ENCODE measurements at regions not wholly inside any gene's neighbourhood (a gene's known extent, or its start where the extent isn't known, plus 50 kb on each side); places are given as distances from the start of the nearest gene placed in this dataset.
"Not testable (repeated sequence)": the region's sequence is repeated elsewhere in the genome, so short reads cannot be mapped to it uniquely, and the experiment has no call there.

DNA sequence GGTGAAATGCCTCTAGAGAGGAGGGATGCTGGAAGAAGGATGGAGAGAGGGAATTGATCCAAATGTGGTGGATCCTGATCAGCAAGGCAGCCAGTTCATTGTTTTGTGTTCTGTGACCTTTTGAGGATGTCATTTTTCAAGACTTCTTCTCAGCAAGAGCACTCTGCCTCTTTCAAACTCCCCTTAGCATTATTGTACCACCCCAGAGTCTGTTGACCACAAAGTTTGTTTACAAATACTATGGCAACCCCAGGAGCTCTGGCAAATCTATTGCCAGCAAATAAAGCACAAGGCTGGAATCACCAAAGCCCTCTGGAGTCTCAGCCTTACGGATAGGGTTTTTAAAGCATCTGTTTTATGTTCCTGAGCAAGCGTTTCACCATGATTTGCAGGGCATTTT, 76.2 kb upstream of the SLC1A3 start:
- no peak overlapping the region for H3K4me3 Mint-ChIP-seq
- H3K9me3 Mint-ChIP-seq: no peaks in the 10 kb centered on the region
- ATAC-seq (replicated peaks; ENCODE audit: extremely low read depth, poor library complexity, severe bottlenecking) (no peak), DNase-seq (ENCODE audit: low spot score in 2 of 2) (no peak)
- H3K4me1 Mint-ChIP-seq: no peaks in the 10 kb centered on the region
- H3K36me3 Mint-ChIP-seq (ENCODE audit: insufficient read depth): no peaks in the 10 kb centered on the region
- H3K27me3 Mint-ChIP-seq: peaks cover 53% of the 10 kb centered on the region
- H3K27ac Mint-ChIP-seq (ENCODE audit: low read depth): no peak overlapping the region

- Mint-ChIP-seq H3K27me3 (peaks cover 53% of the 10 kb centered on the region), H3K27ac (ENCODE audit: low read depth) (no peak overlapping the region), H3K4me1 (no peaks in the 10 kb centered on the region)
These were observed 75.0 kb upstream of the SLC1A3 start for GRCh38 chr5:36531401-36531800.

DNA sequence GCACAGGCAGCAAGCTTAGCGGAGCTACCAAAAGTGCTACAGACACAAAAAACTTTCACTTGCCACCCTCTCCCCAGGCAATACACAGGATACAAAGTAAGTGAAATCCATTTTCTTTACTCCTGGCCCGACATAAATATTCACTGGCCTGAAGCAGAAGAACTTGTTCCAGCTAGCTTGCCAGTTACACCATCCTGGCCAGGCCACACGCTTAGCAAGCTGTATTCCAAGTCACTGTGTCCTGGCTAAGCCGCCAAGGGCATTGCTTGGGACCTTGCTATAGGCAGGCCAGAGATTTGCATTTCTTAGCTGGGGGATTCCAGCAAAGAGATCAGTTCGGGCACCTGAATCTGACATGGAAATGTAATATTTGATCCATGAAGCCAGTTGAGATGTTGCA, 71.0 kb upstream of the SLC1A3 start:
- Mint-ChIP-seq H3K27me3 (peaks cover 33% of the 10 kb centered on the region), H3K27ac (ENCODE audit: low read depth) (no peak overlapping the region), H3K4me3 (no peak overlapping the region), H3K9me3 (no peaks in the 10 kb centered on the region), H3K36me3 (ENCODE audit: insufficient read depth) (no peaks in the 10 kb centered on the region), H3K4me1 (no peaks in the 10 kb centered on the region)
- ATAC-seq (replicated peaks; ENCODE audit: extremely low read depth, poor library complexity, severe bottlenecking) (no peak), DNase-seq (ENCODE audit: low spot score in 2 of 2) (no peak)

More at GRCh38 chr5:36531401-36531800, 75.0 kb upstream of the SLC1A3 start:
- DNase-seq (ENCODE audit: low spot score in 2 of 2): no peak
- Mint-ChIP-seq H3K9me3 (no peaks in the 10 kb centered on the region), H3K36me3 (ENCODE audit: insufficient read depth) (no peaks in the 10 kb centered on the region), H3K4me3 (no peak overlapping the region)
- no peak for ATAC-seq (replicated peaks; ENCODE audit: extremely low read depth, poor library complexity, severe bottlenecking)

GRCh38 chr5:36535859-36536615, 70.4 kb upstream of the SLC1A3 start:
- H3K4me1 Mint-ChIP-seq: no peaks in the 10 kb centered on the region
- no peaks in the 10 kb centered on the region for H3K9me3 Mint-ChIP-seq
- no peak for DNase-seq (ENCODE audit: low spot score in 2 of 2)
- H3K36me3 Mint-ChIP-seq (ENCODE audit: insufficient read depth): no peaks in the 10 kb centered on the region
- ATAC-seq (replicated peaks; ENCODE audit: extremely low read depth, poor library complexity, severe bottlenecking): no peak
- H3K4me3 Mint-ChIP-seq: no peak overlapping the region
- H3K27ac Mint-ChIP-seq (ENCODE audit: low read depth): no peak overlapping the region
- peaks cover 27% of the 10 kb centered on the region for H3K27me3 Mint-ChIP-seq

GRCh38 chr5:36536616-36537005, 69.8 kb upstream of the SLC1A3 start:
- peaks cover 21% of the 10 kb centered on the region for H3K27me3 Mint-ChIP-seq
- H3K27ac Mint-ChIP-seq (ENCODE audit: low read depth): no peak overlapping the region
- no peak for ATAC-seq (replicated peaks; ENCODE audit: extremely low read depth, poor library complexity, severe bottlenecking)
- H3K9me3 Mint-ChIP-seq: no peaks in the 10 kb centered on the region
- no peak for DNase-seq (ENCODE audit: low spot score in 2 of 2)
- H3K4me3 Mint-ChIP-seq: no peak overlapping the region
- H3K4me1 Mint-ChIP-seq: no peaks in the 10 kb centered on the region
- H3K36me3 Mint-ChIP-seq (ENCODE audit: insufficient read depth): no peaks in the 10 kb centered on the region

DNA sequence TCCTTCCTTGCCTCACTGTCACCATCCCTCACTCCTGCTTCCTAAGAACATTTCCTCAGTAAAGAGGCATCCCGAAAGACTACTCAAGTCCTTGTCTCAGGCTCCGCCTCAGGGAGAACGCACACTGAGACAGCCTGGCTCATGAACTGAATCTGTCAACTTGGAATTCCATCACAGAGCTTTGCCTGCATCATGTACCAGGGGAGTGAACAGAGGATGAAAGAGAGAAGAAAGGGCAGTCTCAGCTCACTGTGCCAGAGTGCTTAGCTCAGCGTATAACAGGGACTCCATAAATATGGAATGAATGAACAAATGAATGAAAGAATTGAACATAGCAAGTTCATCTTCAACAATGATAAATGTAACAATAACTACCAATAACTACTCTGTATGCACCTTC, 68.7 kb upstream of the SLC1A3 start:
- H3K27ac Mint-ChIP-seq (ENCODE audit: low read depth): no peak overlapping the region
- no peak for DNase-seq (ENCODE audit: low spot score in 2 of 2)
- no peaks in the 10 kb centered on the region for H3K4me1 Mint-ChIP-seq
- H3K36me3 Mint-ChIP-seq (ENCODE audit: insufficient read depth): no peaks in the 10 kb centered on the region
- no peak for ATAC-seq (replicated peaks; ENCODE audit: extremely low read depth, poor library complexity, severe bottlenecking)
- peaks cover 10% of the 10 kb centered on the region for H3K27me3 Mint-ChIP-seq
- no peak overlapping the region for H3K4me3 Mint-ChIP-seq
- H3K9me3 Mint-ChIP-seq: no peaks in the 10 kb centered on the region

DNA sequence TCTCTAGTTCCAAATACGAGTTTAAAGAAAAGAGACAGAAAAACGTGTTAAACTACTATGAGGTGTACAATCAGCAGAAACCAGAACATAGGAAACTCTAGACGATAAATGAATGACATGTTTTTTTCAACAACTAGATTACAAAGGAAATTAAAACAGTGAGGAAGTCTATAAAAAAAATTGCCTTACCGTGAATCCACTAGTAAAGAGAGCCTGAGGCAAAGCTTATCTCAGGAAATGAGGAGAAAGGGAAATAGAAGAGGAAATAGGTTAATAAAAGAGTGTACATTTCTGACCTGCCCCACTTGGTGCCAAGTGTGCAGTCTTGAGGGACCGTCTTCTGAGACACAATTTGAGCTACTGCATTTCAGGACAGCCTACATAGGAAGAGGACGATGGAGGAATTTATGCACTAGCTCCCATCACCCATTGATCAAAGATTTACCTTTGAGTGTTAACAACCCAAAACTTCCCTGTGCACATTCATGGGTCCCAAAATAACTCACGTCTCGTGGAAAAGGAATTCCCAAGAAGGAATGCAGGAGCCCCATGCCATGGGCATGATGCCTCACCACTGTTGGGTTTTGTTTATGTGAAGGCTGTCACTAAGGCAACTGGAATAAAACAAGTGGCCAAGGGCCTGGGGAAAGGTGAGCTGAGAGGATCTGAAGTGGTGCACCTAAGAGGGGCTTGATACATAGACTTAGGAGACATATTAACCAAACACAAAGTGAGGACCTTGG, 53.6 kb upstream of the SLC1A3 start:
- no peaks in the 10 kb centered on the region for H3K4me1 Mint-ChIP-seq
- H3K36me3 Mint-ChIP-seq (ENCODE audit: insufficient read depth): peaks cover 2% of the 10 kb centered on the region
- no peak overlapping the region for H3K27ac Mint-ChIP-seq (ENCODE audit: low read depth)
- H3K27me3 Mint-ChIP-seq: no peaks in the 10 kb centered on the region
- no peaks in the 10 kb centered on the region for H3K9me3 Mint-ChIP-seq
- ATAC-seq (replicated peaks; ENCODE audit: extremely low read depth, poor library complexity, severe bottlenecking) (no peak), DNase-seq (ENCODE audit: low spot score in 2 of 2) (no peak)
- H3K4me3 Mint-ChIP-seq: no peak overlapping the region

DNA sequence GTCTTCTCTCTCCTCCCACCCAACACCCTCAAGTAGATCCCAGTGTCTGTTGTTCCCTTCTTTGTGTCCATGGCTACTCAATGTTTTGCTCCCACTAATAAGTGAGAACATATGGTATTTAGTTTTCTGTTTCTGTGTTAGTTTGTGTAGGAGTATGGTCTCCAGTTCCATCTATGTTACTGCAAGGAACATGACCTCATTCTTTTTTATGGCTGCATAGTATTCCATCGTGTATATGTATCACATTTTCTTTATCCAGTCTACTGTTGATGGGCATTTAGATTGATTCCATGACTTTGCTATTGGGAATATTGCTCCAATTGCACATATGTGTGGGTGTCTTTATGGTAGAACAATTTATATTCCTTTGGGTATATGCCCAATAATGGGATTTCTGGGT, 51.4 kb upstream of the SLC1A3 start:
- H3K4me3 Mint-ChIP-seq; DNase-seq (ENCODE audit: low spot score in 2 of 2); H3K36me3 Mint-ChIP-seq (ENCODE audit: insufficient read depth); H3K9me3 Mint-ChIP-seq; H3K27me3 Mint-ChIP-seq; H3K4me1 Mint-ChIP-seq; ATAC-seq (replicated peaks; ENCODE audit: extremely low read depth, poor library complexity, severe bottlenecking); H3K27ac Mint-ChIP-seq (ENCODE audit: low read depth): not testable (repeated sequence)

Data from central memory CD8-positive, alpha-beta T cell (primary cell).